Peyer's patch (tissue), 4 donors: ENCODE measurements at regions not wholly inside any gene's neighbourhood (a gene's known extent, or its start where the extent isn't known, plus 50 kb on each side); places are given as distances from the start of the nearest gene placed in this dataset.
"Not testable (repeated sequence)": the region's sequence is repeated elsewhere in the genome, so short reads cannot be mapped to it uniquely, and the experiment has no call there.

Experiments
- DNase-seq, 3 donors: peaks; one replicate each; pipeline ENCODE4 v3.0.0-alpha.2; 2017 to 2019
- H3K27ac ChIP-seq, 4 donors: fragments of 200-600 bp; sonication (generic); one replicate each; pipeline ENCODE4 v1.5.1; 2016 to 2019
- H3K27me3 ChIP-seq, 2 donors: fragments of 200-600 bp; sonication (generic); one replicate each; pipeline ENCODE4 v1.5.1; 2019
- H3K36me3 ChIP-seq, 3 donors: fragments of 200-600 bp; sonication (generic); one replicate each; pipeline ENCODE4 v1.5.1; 2016 to 2019
- H3K4me1 ChIP-seq, 4 donors: fragments of 200-600 bp; sonication (generic); one replicate each; pipeline ENCODE4 v1.5.1; 2016 to 2019
- H3K4me3 ChIP-seq, 4 donors: fragments of 200-600 bp; sonication (generic); 1 replicate in 3 of 4; 2 replicates in 1 of 4; pipeline ENCODE4 v1.5.1; 2016 to 2019; ENCODE audit warnings: mild to moderate bottlenecking in 1 of 4
- H3K9me3 ChIP-seq, 4 donors: fragments of 200-600 bp; sonication (generic); one replicate each; pipeline ENCODE4 v1.5.1; 2016 to 2019; ENCODE audit warnings: mild to moderate bottlenecking in 1 of 4
- POLR2A ChIP-seq, 2 donors: fragments of 450-650 bp; IDR thresholded peaks; one replicate each; pipeline ENCODE4 v1.5.1; 2017; ENCODE audit warnings: antibody characterized with exemption in 2 of 2, mild to moderate bottlenecking in 2 of 2, moderate library complexity in 2 of 2
- TF ChIP-seq, protein P1 (sequence below), 6 experiments: fragments of 450-650 bp in 4 of 6; fragments of 200-600 bp in 2 of 6; sonication (generic) in 1 of 6; IDR thresholded peaks; one replicate each; pipeline ENCODE4 v1.5.1; 2017 to 2019; ENCODE audit warnings: antibody characterized with exemption in 6 of 6, mild to moderate bottlenecking in 3 of 6, moderate library complexity in 1 of 6

DNA sequence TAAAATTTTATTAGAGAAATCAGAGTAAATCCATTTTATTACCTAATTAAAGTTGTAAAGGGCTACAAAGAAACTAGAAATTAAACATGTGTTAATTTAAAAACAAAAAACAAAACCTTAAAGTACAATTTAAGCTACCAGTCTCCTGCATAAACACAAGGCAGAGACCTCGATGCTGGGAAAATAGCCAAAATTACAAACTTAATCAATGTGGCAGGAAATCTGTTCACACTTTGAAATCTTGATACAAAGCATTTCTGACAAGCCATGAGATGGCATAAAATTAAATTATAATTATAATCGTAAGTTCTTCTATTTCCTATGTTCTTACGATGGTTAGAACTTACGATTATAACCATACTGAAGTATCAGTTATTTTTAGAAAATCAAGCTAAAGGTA lies 158.0 kb upstream of the FREM1 start:
- no peak for DNase-seq
- no peak overlapping the region for H3K4me3 ChIP-seq

DNA sequence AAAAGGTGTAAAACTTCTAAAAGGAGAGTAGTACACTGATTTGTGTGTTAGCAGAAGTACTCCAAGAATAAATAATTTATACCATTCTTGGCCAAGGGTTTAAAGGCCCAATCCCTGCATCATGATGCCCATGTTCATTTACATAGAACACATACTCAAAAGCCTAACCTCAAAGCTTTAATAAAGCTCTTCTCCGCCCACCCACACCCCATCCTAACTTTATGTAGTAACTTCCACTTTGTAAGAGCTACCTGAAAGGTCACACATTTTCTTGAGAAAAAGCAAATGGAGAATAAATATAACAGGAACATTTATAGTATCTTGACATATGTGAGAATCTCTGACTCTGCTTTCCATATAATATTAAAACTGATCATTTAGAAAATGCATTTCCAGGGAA lies 148.8 kb upstream of the FREM1 start:
- H3K27me3 ChIP-seq, result no peaks in the 10 kb centered on the region
- no peaks in the 10 kb centered on the region for H3K36me3 ChIP-seq
- TF ChIP-seq, protein P1, sequence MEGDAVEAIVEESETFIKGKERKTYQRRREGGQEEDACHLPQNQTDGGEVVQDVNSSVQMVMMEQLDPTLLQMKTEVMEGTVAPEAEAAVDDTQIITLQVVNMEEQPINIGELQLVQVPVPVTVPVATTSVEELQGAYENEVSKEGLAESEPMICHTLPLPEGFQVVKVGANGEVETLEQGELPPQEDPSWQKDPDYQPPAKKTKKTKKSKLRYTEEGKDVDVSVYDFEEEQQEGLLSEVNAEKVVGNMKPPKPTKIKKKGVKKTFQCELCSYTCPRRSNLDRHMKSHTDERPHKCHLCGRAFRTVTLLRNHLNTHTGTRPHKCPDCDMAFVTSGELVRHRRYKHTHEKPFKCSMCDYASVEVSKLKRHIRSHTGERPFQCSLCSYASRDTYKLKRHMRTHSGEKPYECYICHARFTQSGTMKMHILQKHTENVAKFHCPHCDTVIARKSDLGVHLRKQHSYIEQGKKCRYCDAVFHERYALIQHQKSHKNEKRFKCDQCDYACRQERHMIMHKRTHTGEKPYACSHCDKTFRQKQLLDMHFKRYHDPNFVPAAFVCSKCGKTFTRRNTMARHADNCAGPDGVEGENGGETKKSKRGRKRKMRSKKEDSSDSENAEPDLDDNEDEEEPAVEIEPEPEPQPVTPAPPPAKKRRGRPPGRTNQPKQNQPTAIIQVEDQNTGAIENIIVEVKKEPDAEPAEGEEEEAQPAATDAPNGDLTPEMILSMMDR (IDR thresholded peaks at IDR 0.05), result no peak
- no peak for TF ChIP-seq POLR2A (IDR thresholded peaks at IDR 0.05)
- H3K9me3 ChIP-seq, result no peaks in the 10 kb centered on the region
- no peak for DNase-seq
- no peak overlapping the region for H3K4me3 ChIP-seq
- no peaks in the 10 kb centered on the region for H3K4me1 ChIP-seq
- H3K27ac ChIP-seq, result no peak overlapping the region

More for the DNA sequence above, 158.0 kb upstream of the FREM1 start:
- Histone ChIP-seq H3K9me3 (no peaks in the 10 kb centered on the region), H3K4me1 (no peaks in the 10 kb centered on the region), H3K27ac (no peak overlapping the region), H3K27me3 (no peaks in the 10 kb centered on the region), H3K36me3 (no peaks in the 10 kb centered on the region)
- no peak for TF ChIP-seq POLR2A (IDR thresholded peaks at IDR 0.05)
- TF ChIP-seq, protein P1 (IDR thresholded peaks at IDR 0.05), result no peak

DNA sequence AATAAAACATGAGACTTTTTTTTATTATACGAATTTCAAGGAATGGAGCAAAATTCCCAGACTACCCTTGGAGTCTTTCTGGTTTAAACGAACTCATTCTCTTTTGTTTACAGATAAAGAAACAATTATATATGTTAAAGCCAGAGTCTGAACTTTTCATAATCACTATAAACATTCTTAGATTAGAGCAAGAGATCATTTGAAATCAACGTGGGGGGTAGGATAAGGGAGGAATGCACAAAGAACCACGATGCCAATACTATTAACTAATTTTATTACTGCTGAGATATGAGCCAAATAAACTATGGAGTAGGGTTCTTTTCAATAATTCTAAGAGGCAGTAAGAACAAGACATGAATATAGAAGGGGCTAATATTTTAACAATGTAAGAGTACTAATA lies 148.0 kb upstream of the FREM1 start:
- no peak for DNase-seq
- H3K36me3 ChIP-seq, result no peaks in the 10 kb centered on the region
- no peak for TF ChIP-seq POLR2A (IDR thresholded peaks at IDR 0.05)
- TF ChIP-seq, protein P1 (IDR thresholded peaks at IDR 0.05), result no peak

DNA sequence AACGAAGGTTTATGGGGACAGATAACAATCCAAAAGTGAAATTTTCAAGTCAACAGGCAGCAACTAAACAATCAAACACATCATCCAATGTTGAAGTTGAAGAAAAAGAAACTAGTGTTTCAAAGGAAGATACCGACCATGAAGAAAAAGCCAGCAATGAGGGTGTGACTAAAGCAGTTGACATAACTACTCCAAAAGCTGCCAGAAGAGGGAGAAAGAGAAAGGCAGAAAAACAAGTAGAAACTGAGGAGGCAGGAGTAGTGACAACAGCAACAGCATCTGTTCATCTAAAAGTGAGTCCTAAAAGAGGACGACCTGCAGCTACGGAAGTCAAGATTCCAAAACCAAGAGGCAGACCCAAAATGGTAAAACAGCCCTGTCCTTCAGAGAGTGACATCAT lies 145.1 kb upstream of the FREM1 start:
- DNase-seq, H3K27me3 ChIP-seq, H3K4me3 ChIP-seq, H3K9me3 ChIP-seq, H3K27ac ChIP-seq, H3K4me1 ChIP-seq, H3K36me3 ChIP-seq: not testable (repeated sequence)
- TF ChIP-seq, protein P1 (IDR thresholded peaks at IDR 0.05), result peak in 1 of 6 experiments; percentile 6

More for the DNA sequence above, 148.0 kb upstream of the FREM1 start:
- Histone ChIP-seq H3K4me1 (no peaks in the 10 kb centered on the region), H3K9me3 (no peaks in the 10 kb centered on the region), H3K4me3 (no peak overlapping the region), H3K27me3 (no peaks in the 10 kb centered on the region), H3K27ac (no peak overlapping the region)

DNA sequence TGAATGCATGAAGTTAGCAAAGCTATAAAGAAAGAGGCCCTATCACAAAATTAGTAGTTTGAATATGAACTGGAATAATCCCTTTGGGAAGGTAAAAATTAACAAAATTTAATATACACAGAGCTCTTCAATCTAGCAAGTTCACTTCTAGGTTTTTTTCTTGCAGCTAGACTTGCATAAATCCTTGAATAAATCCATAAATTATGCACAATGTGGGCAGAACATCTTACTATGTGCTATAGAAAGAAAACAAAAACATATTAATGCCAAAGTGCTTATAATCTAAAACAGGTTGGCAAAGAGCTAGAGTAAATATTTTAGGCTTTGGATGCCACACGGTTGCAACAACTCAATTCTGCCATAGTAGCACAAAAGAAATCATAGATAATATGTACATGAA lies 138.5 kb upstream of the FREM1 start:
- no peak for DNase-seq
- Histone ChIP-seq H3K27ac (no peak overlapping the region), H3K36me3 (no peaks in the 10 kb centered on the region), H3K9me3 (no peaks in the 10 kb centered on the region), H3K4me1 (no peaks in the 10 kb centered on the region), H3K27me3 (no peaks in the 10 kb centered on the region), H3K4me3 (no peak overlapping the region)
- TF ChIP-seq, protein P1 (IDR thresholded peaks at IDR 0.05), result no peak
- no peak for TF ChIP-seq POLR2A (IDR thresholded peaks at IDR 0.05)

DNA sequence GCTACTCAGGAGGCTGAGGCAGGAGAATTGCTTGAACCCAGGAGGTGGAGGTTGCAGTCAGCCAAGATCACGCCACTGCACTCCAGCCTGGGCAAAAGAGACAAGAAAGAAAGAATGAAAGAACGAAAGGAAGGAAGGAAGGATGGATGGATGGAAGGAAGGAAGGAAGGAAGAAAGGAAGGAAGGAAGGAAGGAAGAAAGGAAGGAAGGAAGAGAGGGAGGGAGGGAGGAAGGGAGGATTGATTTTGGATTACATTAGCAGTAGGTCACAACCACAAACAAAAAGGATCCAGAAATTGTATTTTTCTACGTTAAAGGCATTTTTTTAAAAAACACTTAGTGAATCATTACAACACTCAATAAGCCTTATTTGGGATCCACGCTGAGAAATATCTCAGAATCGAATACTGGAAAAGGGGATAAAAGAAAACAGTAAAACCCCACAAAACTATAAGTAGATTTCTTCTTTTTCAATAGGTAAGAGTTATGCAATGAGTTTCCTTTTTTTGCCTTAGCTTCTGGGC lies 136.9 kb upstream of the FREM1 start:
- no peak for TF ChIP-seq POLR2A (IDR thresholded peaks at IDR 0.05)
- TF ChIP-seq, protein P1 (IDR thresholded peaks at IDR 0.05), result no peak
- H3K4me1 ChIP-seq, result no peaks in the 10 kb centered on the region
- no peaks in the 10 kb centered on the region for H3K9me3 ChIP-seq
- no peaks in the 10 kb centered on the region for H3K27me3 ChIP-seq
- H3K27ac ChIP-seq, result no peak overlapping the region
- no peak for DNase-seq
- no peaks in the 10 kb centered on the region for H3K36me3 ChIP-seq
- H3K4me3 ChIP-seq, result no peak overlapping the region
